H54 (cell line): ENCODE measurements at regions not wholly inside any gene's neighbourhood (a gene's known extent, or its start where the extent isn't known, plus 50 kb on each side); places are given as distances from the start of the nearest gene placed in this dataset.

Source experiments
- DNase-seq: peaks from one replicate; pipeline ENCODE4 v3.0.0; 2011; ENCODE audit warnings: low spot score, mixed read lengths; ENCODE audit not compliant: insufficient read length
- FAIRE-seq: peaks from 3 replicates; lab custom pipeline; 2011; peaks lifted over from hg19 to GRCh38; lab: Jason Lieb, UNC
- POLR2A ChIP-seq: IDR thresholded peaks from 2 replicates; pipeline ENCODE4 v1.6.1; 2011; ENCODE audit warnings: low read depth, mild to moderate bottlenecking, low read length

- DNase-seq (no peak), FAIRE-seq (no peak)
- TF ChIP-seq POLR2A = no peak
Observed at GRCh38 chr12:130286041-130286440, 51.6 kb upstream of the PIWIL1 start.

GRCh38 chr12:130286741-130287440 is 50.8 kb upstream of the PIWIL1 start:
- no peak for TF ChIP-seq POLR2A
- FAIRE-seq (no peak), DNase-seq (no peak)
